OCI-LY1 (cell line): ENCODE measurements at regions not wholly inside any gene's neighbourhood (a gene's known extent, or its start where the extent isn't known, plus 50 kb on each side); places are given as distances from the start of the nearest gene placed in this dataset.

Experiments used
- H2AFZ ChIP-seq: fragments of 200-600 bp; sonication (generic), shearing (Covaris generic); 2 replicates; pipeline ENCODE4 v1.6.0; 2014; ENCODE audit warnings: antibody characterized with exemption, mild to moderate bottlenecking, low read length
- H3F3A ChIP-seq: fragments of 200-600 bp; sonication (generic), shearing (Covaris generic); 2 replicates; pipeline ENCODE4 v1.6.0; 2014; ENCODE audit warnings: mild to moderate bottlenecking, antibody characterized with exemption, low read length, moderate library complexity; ENCODE audit not compliant: insufficient read depth
- H3K27ac ChIP-seq: fragments of 200-600 bp; sonication (generic); 2 replicates; pipeline ENCODE4 v1.5.1; 2014; ENCODE audit warnings: low read length, mixed run types, mild to moderate bottlenecking, low read depth; ENCODE audit not compliant: poor library complexity, severe bottlenecking
- H3K27me3 ChIP-seq: fragments of 200-600 bp; sonication (generic); 2 replicates; pipeline ENCODE4 v1.6.0; 2014; ENCODE audit warnings: antibody characterized with exemption, mild to moderate bottlenecking, low read length, moderate library complexity; ENCODE audit not compliant: insufficient read depth
- H3K36me3 ChIP-seq: fragments of 200-600 bp; sonication (generic); 2 replicates; pipeline ENCODE4 v1.6.1; 2014; ENCODE audit warnings: mild to moderate bottlenecking, antibody characterized with exemption, low read length, moderate library complexity, mixed read lengths; ENCODE audit not compliant: insufficient read depth
- H3K4me1 ChIP-seq: fragments of 200-600 bp; sonication (generic); 2 replicates; pipeline ENCODE4 v1.5.1; 2014; ENCODE audit warnings: mild to moderate bottlenecking, low read length, moderate library complexity; ENCODE audit not compliant: insufficient read depth, severe bottlenecking
- H3K4me2 ChIP-seq: fragments of 200-600 bp; sonication (generic), shearing (Covaris generic); 2 replicates; pipeline ENCODE4 v1.6.1; 2014; ENCODE audit warnings: low read length
- H3K4me3 ChIP-seq: fragments of 200-600 bp; sonication (generic); 2 replicates; pipeline ENCODE4 v1.5.1; 2014; ENCODE audit warnings: low read length, low read depth, mild to moderate bottlenecking, mixed read lengths; ENCODE audit not compliant: poor library complexity, severe bottlenecking
- H3K79me2 ChIP-seq: fragments of 200-600 bp; shearing (Covaris generic); 2 replicates; pipeline ENCODE4 v1.6.1; 2016; ENCODE audit warnings: mixed run types, low read length, mixed read lengths; ENCODE audit not compliant: insufficient read depth
- H3K9ac ChIP-seq: fragments of 200-600 bp; sonication (generic), shearing (Covaris generic); 2 replicates; pipeline ENCODE4 v1.6.1; 2014; ENCODE audit warnings: mild to moderate bottlenecking, low read length, mixed read lengths
- H3K9me2 ChIP-seq: fragments of 200-600 bp; sonication (generic), shearing (Covaris generic); 2 replicates; pipeline ENCODE4 v1.6.1; 2014; ENCODE audit warnings: low read depth, mild to moderate bottlenecking, low read length, mixed read lengths
- H3K9me3 ChIP-seq: fragments of 200-600 bp; shearing (Covaris generic); 2 replicates; pipeline ENCODE4 v1.6.1; 2014; ENCODE audit warnings: low read length, mixed read lengths
- H4K20me1 ChIP-seq: fragments of 200-600 bp; sonication (generic), shearing (Covaris generic); 2 replicates; pipeline ENCODE4 v1.6.0; 2016; ENCODE audit warnings: mild to moderate bottlenecking, low read length; ENCODE audit not compliant: insufficient read depth
- CTCF ChIP-seq: fragments of 200-600 bp; sonication (generic), shearing (Covaris generic); IDR thresholded peaks from 2 replicates; pipeline ENCODE4 v1.5.1; 2017; ENCODE audit warnings: mild to moderate bottlenecking, antibody characterized with exemption, low read length, moderate library complexity, mixed read lengths
- EZH2 ChIP-seq: fragments of 200-600 bp; sonication (generic), shearing (Covaris generic); IDR thresholded peaks from 2 replicates; pipeline ENCODE4 v1.8.0; 2017; ENCODE audit warnings: borderline replicate concordance, mixed run types, mild to moderate bottlenecking, antibody characterized with exemption, low read length, moderate library complexity, mixed read lengths

GRCh38 chr6:8279041-8279805 is 156.1 kb downstream of the SLC35B3 start:
- TF ChIP-seq EZH2 (no peak), CTCF (no peak)
- H4K20me1 ChIP-seq, result no peaks in the 10 kb centered on the region
- no peak overlapping the region for H3K27ac ChIP-seq

GRCh38 chr6:8278562-8278961 is 156.8 kb downstream of the SLC35B3 start:
- Histone ChIP-seq H2AFZ (no peak overlapping the region), H4K20me1 (no peaks in the 10 kb centered on the region), H3K9me3 (no peaks in the 10 kb centered on the region), H3K27ac (no peak overlapping the region), H3F3A (no peaks in the 10 kb centered on the region), H3K4me3 (no peak overlapping the region), H3K4me1 (no peaks in the 10 kb centered on the region), H3K27me3 (no peaks in the 10 kb centered on the region), H3K36me3 (no peaks in the 10 kb centered on the region), H3K9ac (no peak overlapping the region), H3K4me2 (no peak overlapping the region), H3K79me2 (no peaks in the 10 kb centered on the region), H3K9me2 (no peaks in the 10 kb centered on the region)
- TF ChIP-seq CTCF, result no peak
- no peak for TF ChIP-seq EZH2

More at GRCh38 chr6:8279041-8279805, 156.1 kb downstream of the SLC35B3 start:
- Histone ChIP-seq H3K9me2 (no peaks in the 10 kb centered on the region), H3K4me3 (no peak overlapping the region), H2AFZ (no peak overlapping the region), H3K9ac (no peak overlapping the region), H3K4me2 (no peak overlapping the region), H3K4me1 (no peaks in the 10 kb centered on the region), H3F3A (no peaks in the 10 kb centered on the region), H3K27me3 (no peaks in the 10 kb centered on the region), H3K36me3 (no peaks in the 10 kb centered on the region), H3K79me2 (no peaks in the 10 kb centered on the region), H3K9me3 (no peaks in the 10 kb centered on the region)

- Histone ChIP-seq H4K20me1 (no peaks in the 10 kb centered on the region), H3K4me3 (no peak overlapping the region), H3K27ac (no peak overlapping the region), H3K27me3 (no peaks in the 10 kb centered on the region), H3K36me3 (no peaks in the 10 kb centered on the region), H2AFZ (no peak overlapping the region), H3K9me2 (no peaks in the 10 kb centered on the region), H3K4me1 (no peaks in the 10 kb centered on the region), H3K79me2 (no peaks in the 10 kb centered on the region), H3K9me3 (no peaks in the 10 kb centered on the region), H3F3A (no peaks in the 10 kb centered on the region), H3K4me2 (no peak overlapping the region), H3K9ac (no peak overlapping the region)
- TF ChIP-seq CTCF (no peak), EZH2 (no peak)
Measured at GRCh38 chr6:8277769-8278168, 157.6 kb downstream of the SLC35B3 start.
